HEK293 (cell line): ENCODE measurements at regions not wholly inside any gene's neighbourhood (a gene's known extent, or its start where the extent isn't known, plus 50 kb on each side); places are given as distances from the start of the nearest gene placed in this dataset.

Experiments
- GLIS1 ChIP-seq: fragments of 450-650 bp; formaldehyde crosslinking; IDR thresholded peaks from 2 replicates; pipeline ENCODE4 v1.5.1; 2016; ENCODE audit warnings: missing biosample characterization, missing genetic modification characterization
- ZBTB21 ChIP-seq: fragments of 450-650 bp; formaldehyde crosslinking; IDR thresholded peaks from 2 replicates; pipeline ENCODE4 v1.5.1; 2017; ENCODE audit warnings: missing biosample characterization, missing genetic modification characterization
- ZNF24 ChIP-seq: fragments of 450-650 bp; formaldehyde crosslinking; IDR thresholded peaks from 2 replicates; pipeline ENCODE4 v1.5.1; 2016; ENCODE audit warnings: missing biosample characterization, missing genetic modification characterization
- TF ChIP-seq, protein P1 (sequence below): fragments of 450-650 bp; formaldehyde crosslinking; IDR thresholded peaks from 2 replicates; pipeline ENCODE4 v1.5.1; 2016; ENCODE audit warnings: missing biosample characterization, missing genetic modification characterization

DNA sequence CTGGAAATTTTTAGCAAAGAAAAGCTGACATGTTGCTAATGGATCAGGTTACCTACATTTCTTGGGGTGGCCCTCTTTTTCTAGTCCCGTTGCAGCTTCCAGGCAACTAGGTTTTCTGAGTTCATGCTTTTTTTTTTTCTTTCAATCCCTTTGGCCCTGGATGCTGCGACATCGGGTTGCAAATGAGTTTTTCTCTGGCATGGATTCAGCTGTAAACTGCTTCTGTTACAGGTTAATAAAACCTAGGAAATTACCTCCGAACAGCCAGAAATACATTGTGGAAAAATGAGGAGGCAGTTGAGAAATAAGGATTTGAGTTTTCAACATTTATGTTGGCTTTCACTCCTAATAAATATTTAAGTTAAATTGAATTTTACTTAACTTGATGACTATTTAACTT lies 149.8 kb upstream of the MAF start:
- no peak for TF ChIP-seq GLIS1
- TF ChIP-seq ZNF24 (tag by site-specific recombination), result no peak
- TF ChIP-seq ZBTB21 (tag by site-specific recombination), result no peak
- TF ChIP-seq, protein P1, sequence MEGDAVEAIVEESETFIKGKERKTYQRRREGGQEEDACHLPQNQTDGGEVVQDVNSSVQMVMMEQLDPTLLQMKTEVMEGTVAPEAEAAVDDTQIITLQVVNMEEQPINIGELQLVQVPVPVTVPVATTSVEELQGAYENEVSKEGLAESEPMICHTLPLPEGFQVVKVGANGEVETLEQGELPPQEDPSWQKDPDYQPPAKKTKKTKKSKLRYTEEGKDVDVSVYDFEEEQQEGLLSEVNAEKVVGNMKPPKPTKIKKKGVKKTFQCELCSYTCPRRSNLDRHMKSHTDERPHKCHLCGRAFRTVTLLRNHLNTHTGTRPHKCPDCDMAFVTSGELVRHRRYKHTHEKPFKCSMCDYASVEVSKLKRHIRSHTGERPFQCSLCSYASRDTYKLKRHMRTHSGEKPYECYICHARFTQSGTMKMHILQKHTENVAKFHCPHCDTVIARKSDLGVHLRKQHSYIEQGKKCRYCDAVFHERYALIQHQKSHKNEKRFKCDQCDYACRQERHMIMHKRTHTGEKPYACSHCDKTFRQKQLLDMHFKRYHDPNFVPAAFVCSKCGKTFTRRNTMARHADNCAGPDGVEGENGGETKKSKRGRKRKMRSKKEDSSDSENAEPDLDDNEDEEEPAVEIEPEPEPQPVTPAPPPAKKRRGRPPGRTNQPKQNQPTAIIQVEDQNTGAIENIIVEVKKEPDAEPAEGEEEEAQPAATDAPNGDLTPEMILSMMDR (tag by site-specific recombination), result no peak
